Ovary (tissue), 3 donors: ENCODE measurements at regions not wholly inside any gene's neighbourhood (a gene's known extent, or its start where the extent isn't known, plus 50 kb on each side); places are given as distances from the start of the nearest gene placed in this dataset.
"Not testable (repeated sequence)": the region's sequence is repeated elsewhere in the genome, so short reads cannot be mapped to it uniquely, and the experiment has no call there.

Experiments
- POLR2A ChIP-seq: fragments of 450-650 bp; IDR thresholded peaks from one replicate; pipeline ENCODE4 v1.6.1; 2017; ENCODE audit warnings: antibody characterized with exemption, mild to moderate bottlenecking, moderate library complexity
- TF ChIP-seq, protein P1 (sequence below), 3 donors: fragments of 450-650 bp in 2 of 3; fragments of 200-600 bp in 1 of 3; IDR thresholded peaks; one replicate each; pipeline versions ENCODE4 v1.5.1 to v1.8.0; 2016 to 2022; ENCODE audit warnings: antibody characterized with exemption in 3 of 3, mild to moderate bottlenecking in 1 of 3
- donor health status: DM: no; HTN: no; CAD: no.

DNA sequence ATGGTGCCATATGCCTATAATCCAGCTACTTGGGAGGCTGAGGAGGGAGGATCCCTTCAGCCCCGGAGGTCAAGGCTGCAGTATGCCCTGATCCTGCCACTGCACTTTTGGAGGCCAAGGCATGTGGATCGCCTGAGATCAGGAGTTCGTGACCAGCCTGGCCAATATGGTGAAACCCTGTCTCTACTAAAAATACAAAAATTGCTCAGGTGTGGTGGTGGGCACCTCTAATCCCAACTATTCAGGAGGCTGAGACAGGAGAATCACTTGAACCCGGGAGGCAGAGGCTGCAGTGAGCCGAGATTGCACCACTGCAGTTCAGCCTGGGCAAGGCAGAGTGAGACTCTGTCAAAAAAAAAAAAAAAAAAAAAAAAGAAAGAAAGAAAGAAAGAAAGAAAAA, 390.5 kb downstream of the CNTNAP3B start:
- TF ChIP-seq, protein P1, sequence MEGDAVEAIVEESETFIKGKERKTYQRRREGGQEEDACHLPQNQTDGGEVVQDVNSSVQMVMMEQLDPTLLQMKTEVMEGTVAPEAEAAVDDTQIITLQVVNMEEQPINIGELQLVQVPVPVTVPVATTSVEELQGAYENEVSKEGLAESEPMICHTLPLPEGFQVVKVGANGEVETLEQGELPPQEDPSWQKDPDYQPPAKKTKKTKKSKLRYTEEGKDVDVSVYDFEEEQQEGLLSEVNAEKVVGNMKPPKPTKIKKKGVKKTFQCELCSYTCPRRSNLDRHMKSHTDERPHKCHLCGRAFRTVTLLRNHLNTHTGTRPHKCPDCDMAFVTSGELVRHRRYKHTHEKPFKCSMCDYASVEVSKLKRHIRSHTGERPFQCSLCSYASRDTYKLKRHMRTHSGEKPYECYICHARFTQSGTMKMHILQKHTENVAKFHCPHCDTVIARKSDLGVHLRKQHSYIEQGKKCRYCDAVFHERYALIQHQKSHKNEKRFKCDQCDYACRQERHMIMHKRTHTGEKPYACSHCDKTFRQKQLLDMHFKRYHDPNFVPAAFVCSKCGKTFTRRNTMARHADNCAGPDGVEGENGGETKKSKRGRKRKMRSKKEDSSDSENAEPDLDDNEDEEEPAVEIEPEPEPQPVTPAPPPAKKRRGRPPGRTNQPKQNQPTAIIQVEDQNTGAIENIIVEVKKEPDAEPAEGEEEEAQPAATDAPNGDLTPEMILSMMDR (IDR thresholded peaks at IDR 0.05), result not testable (repeated sequence)
- TF ChIP-seq POLR2A, result not testable (repeated sequence)
